K562 (cell line): ENCODE measurements at regions not wholly inside any gene's neighbourhood (a gene's known extent, or its start where the extent isn't known, plus 50 kb on each side); places are given as distances from the start of the nearest gene placed in this dataset.

Experiments used
- FIP1L1 ChIP-seq: fragments of 200-400 bp; formaldehyde crosslinking; IDR thresholded peaks from 2 replicates; pipeline ENCODE4 v1.6.1; 2018; ENCODE audit warnings: mild to moderate bottlenecking, low read depth, low read length; ENCODE audit not compliant: poor library complexity, severe bottlenecking
- HDAC2 ChIP-seq: fragments of 450-650 bp; IDR thresholded peaks from 2 replicates; pipeline ENCODE4 v1.6.1; 2016; ENCODE audit warnings: mild to moderate bottlenecking
- REST ChIP-seq, 2 experiments: fragments of 450-650 bp; formaldehyde crosslinking in 1 of 2; IDR thresholded peaks; 2 replicates each; pipeline versions ENCODE4 v1.4.0 to v1.6.1; 2014 to 2020; ENCODE audit warnings: mild to moderate bottlenecking in 2 of 2, borderline replicate concordance in 1 of 2, low read depth in 1 of 2
- ZNF140 ChIP-seq: fragments of 250-450 bp; sonication (Bioruptor Pico); IDR thresholded peaks from 2 replicates; pipeline ENCODE4 v1.8.0; 2021; ENCODE audit warnings: moderate library complexity, mild to moderate bottlenecking, inconsistent platforms

DNA sequence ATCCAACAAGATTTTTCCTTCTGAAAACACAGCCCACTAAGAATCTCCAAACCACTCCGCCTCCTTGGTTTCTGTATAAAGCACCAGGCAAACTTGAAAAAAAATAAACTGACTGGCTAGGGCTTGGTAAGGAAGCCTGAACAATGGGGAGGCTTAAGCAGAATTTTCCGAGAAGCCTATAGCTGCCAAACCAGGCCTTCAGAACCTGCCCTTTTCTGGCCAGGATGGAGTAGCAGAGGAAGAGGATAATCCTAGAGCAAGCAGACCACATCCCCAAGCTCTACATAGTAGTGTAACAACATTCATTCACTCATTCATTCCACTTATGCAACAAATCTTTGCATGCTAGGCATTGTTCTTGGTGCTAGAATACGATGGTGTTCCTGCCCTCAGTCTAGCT lies 529.6 kb upstream of the ZEB2 start (continued):
- TF ChIP-seq REST (IDR thresholded peaks at IDR 0.05; ENCODE audit: borderline replicate concordance) (no peak), REST (CRISPR knock-in tag; IDR thresholded peaks at IDR 0.05; ENCODE audit: low read depth) (no peak), ZNF140 (CRISPR knock-in tag) (no peak), HDAC2 (no peak), FIP1L1 (no peak)
